Breast epithelium (tissue), 3 donors: ENCODE measurements at regions not wholly inside any gene's neighbourhood (a gene's known extent, or its start where the extent isn't known, plus 50 kb on each side); places are given as distances from the start of the nearest gene placed in this dataset.

Source experiments
- CTCF ChIP-seq, 3 donors: fragments of 450-650 bp; IDR thresholded peaks; one replicate each; pipeline ENCODE4 v1.5.1; 2016 to 2017; ENCODE audit warnings: antibody characterized with exemption in 3 of 3, mild to moderate bottlenecking in 3 of 3, moderate library complexity in 3 of 3
- POLR2A ChIP-seq: fragments of 450-650 bp; IDR thresholded peaks from one replicate; pipeline ENCODE4 v1.6.1; 2016; ENCODE audit warnings: antibody characterized with exemption, mild to moderate bottlenecking, moderate library complexity

- no peak for TF ChIP-seq CTCF (IDR thresholded peaks at IDR 0.05)
- no peak for TF ChIP-seq POLR2A
Observed at GRCh38 chr1:232431326-232431725, 198.6 kb downstream of the SIPA1L2 start.
